Left cardiac atrium (tissue), 4 donors: ENCODE measurements at regions not wholly inside any gene's neighbourhood (a gene's known extent, or its start where the extent isn't known, plus 50 kb on each side); places are given as distances from the start of the nearest gene placed in this dataset.
"Not testable (repeated sequence)": the region's sequence is repeated elsewhere in the genome, so short reads cannot be mapped to it uniquely, and the experiment has no call there.

Experiments
- ATAC-seq, 2 donors: fragments of 200-7000 bp; cut with Tn5 transposase; one replicate each; pipeline ENCODE4 v1.9.1; 2020; ENCODE audit warnings: mild to moderate bottlenecking in 2 of 2, moderate library complexity in 2 of 2
- DNase-seq: peaks from one replicate; pipeline ENCODE4 v3.0.0-alpha.2; 2020
- intact Hi-C, 2 donors: fragments of 100-400 bp; cut with DNase I; formaldehyde crosslinking; loops; one replicate each; pipeline versions ENCODE4 v1.14.1 to v1.15.1; 2022 to 2023
- donor health status: DM: no; HTN: yes; CAD: no.
- donor health status: DM: no; HTN: yes; CAD: no; lungs with severe emphysema.
- donor health status: DM: yes; HTN: yes; CAD: no.
- donor health status: Dilated cardiomyopathy.

- DNase-seq (no peak), ATAC-seq (no peak)
- intact Hi-C loops, result no loop called here
These were observed 80.4 kb upstream of the RAP1B start for GRCh38 chr12:68530299-68530698.

GRCh38 chr12:68530965-68531364 is 79.7 kb upstream of the RAP1B start:
- DNase-seq (peak; percentile 29), ATAC-seq (peak; percentile 72 to 81)
- intact Hi-C loops, result no loop called here

- intact Hi-C loops, result no loop called here
- DNase-seq (no peak), ATAC-seq (peak; percentile 19 to 54)
These were observed 78.4 kb upstream of the RAP1B start for GRCh38 chr12:68532204-68532886.

- intact Hi-C loops, result no loop called here
- no peak for ATAC-seq
- no peak for DNase-seq
These were observed 77.8 kb upstream of the RAP1B start for GRCh38 chr12:68532887-68533248.

GRCh38 chr12:68534108-68534507 is 76.6 kb upstream of the RAP1B start:
- intact Hi-C loops, result no loop called here
- ATAC-seq (no peak), DNase-seq (no peak)

GRCh38 chr12:68536885-68537485 is 73.7 kb upstream of the RAP1B start:
- DNase-seq (no peak), ATAC-seq (no peak)
- intact Hi-C loops, result no loop called here

GRCh38 chr12:68537571-68537970 is 73.1 kb upstream of the RAP1B start:
- intact Hi-C loops, result no loop called here
- no peak for DNase-seq
- no peak for ATAC-seq

GRCh38 chr12:68538726-68539614 is 71.7 kb upstream of the RAP1B start:
- DNase-seq (peak; percentile 84), ATAC-seq (peak; percentile 93 to 98)
- intact Hi-C loops, result no loop called here

- intact Hi-C loops, result no loop called here
- ATAC-seq (no peak), DNase-seq (no peak)
These were observed 71.1 kb upstream of the RAP1B start for GRCh38 chr12:68539615-68539952.

GRCh38 chr12:68540768-68541167 is 69.9 kb upstream of the RAP1B start:
- intact Hi-C loops, ATAC-seq, DNase-seq: not testable (repeated sequence)

- ATAC-seq, intact Hi-C loops, DNase-seq: not testable (repeated sequence)
These were observed 63.4 kb upstream of the RAP1B start for GRCh38 chr12:68547318-68547717.

GRCh38 chr12:68552605-68553195 is 58.0 kb upstream of the RAP1B start:
- ATAC-seq, intact Hi-C loops, DNase-seq: not testable (repeated sequence)

GRCh38 chr12:68557011-68557730 is 53.5 kb upstream of the RAP1B start:
- DNase-seq (no peak), ATAC-seq (peak in 1 of 2 donors; percentile 77)
- intact Hi-C loops, result no loop called here

GRCh38 chr12:68559246-68559645 is 51.5 kb upstream of the RAP1B start:
- ATAC-seq, result no peak
- no peak for DNase-seq
- intact Hi-C loops, result no loop called here

- intact Hi-C loops, result no loop called here
- peak; percentile 59 to 83 for ATAC-seq
- DNase-seq, result peak; percentile 65
These were observed 50.5 kb upstream of the RAP1B start for GRCh38 chr12:68559984-68560850.

GRCh38 chr12:68560851-68561422 is 49.8 kb upstream of the RAP1B start:
- intact Hi-C loops, result no loop called here
- DNase-seq (no peak), ATAC-seq (no peak)
